MM.1S (cell line): ENCODE measurements at regions not wholly inside any gene's neighbourhood (a gene's known extent, or its start where the extent isn't known, plus 50 kb on each side); places are given as distances from the start of the nearest gene placed in this dataset.

Experiments
- CTCF ChIP-seq: fragments of 300-600 bp; sonication (generic); IDR thresholded peaks from 2 replicates; pipeline ENCODE4 v1.5.1; 2016; ENCODE audit warnings: antibody characterized with exemption, low read length, mixed read lengths
- EZH2 ChIP-seq: fragments of 300-600 bp; sonication (generic); optimal IDR thresholded peaks from 2 replicates; pipeline ENCODE3; 2017; ENCODE audit warnings: low read depth, mild to moderate bottlenecking, antibody characterized with exemption, low read length, mixed read lengths

DNA sequence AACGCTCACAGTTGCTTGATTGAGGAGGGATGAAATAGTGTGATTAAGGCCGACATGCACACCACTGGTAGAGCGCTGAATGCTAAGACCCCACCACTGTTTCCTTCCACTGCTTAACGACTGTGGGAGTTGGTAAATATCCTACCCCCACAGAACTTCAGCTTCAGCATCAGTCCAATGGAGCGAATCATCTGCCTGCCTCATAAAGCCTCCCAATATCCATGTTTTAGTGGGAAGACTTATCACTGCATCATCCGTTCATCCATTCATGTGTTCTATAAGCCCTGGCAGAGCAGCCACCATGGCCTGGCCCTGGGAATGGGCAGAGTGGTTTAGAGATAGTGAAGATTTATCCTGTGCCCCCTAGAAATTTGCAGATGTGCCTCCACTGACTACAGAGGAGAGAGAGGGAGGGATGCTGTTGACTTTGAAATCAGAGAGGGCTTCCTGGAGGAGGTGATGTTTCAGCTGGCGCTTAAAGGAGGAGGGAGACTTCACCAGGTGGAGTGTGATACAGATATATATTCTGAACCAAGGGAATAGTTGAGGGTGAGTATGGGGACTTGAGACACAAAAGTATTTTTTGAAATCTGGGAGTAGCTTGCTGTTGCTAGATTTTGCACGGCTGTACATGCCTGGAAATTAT lies 71.9 kb upstream of the STX18 start:
- TF ChIP-seq CTCF (no peak), EZH2 (no peak)
